ENCODE measurements at regions not wholly inside any gene's neighbourhood (a gene's known extent, or its start where the extent isn't known, plus 50 kb on each side); places are given as distances from the start of the nearest gene placed in this dataset.

- BruUV-seq (replicated peaks), result no TSS peak
- ATAC-seq (no peak), DNase-seq (ENCODE audit: low spot score) (no peak), FAIRE-seq (no peak)
- POLR2A ChIA-PET, result no interaction called here
- in situ Hi-C loops (cut with HindIII; ENCODE audit: extremely low pct_ligation_motif_present, low pct_unique_long_range_greater_than_20kb) (no loop called here), intact Hi-C loops (cut with micrococcal nuclease; ENCODE audit: unreplicated experiment) (no loop called here)
- Histone ChIP-seq H3K27ac (ENCODE audit: extremely low read length, insufficient read depth, low read length) (no peak overlapping the region), H3K9ac (ENCODE audit: insufficient read depth, low read depth, low read length) (no peak overlapping the region), H3K79me2 (ENCODE audit: insufficient read depth, low read length) (no peaks in the 10 kb centered on the region), H3K36me3 (replicated peaks in 1 of 2; ENCODE audit: control insufficient read depth in 1 of 2, insufficient read depth in 2 of 2, low read length in 2 of 2) (no peaks in the 10 kb centered on the region), H3K4me2 (ENCODE audit: low read depth, low read length) (no peak overlapping the region), H2AFZ (ENCODE audit: low read length) (no peak overlapping the region), H3K9me3 (ENCODE audit: low read length) (no peaks in the 10 kb centered on the region), H3K4me1 (ENCODE audit: insufficient read depth, low read length) (no peaks in the 10 kb centered on the region), H4K20me1 (ENCODE audit: insufficient read depth, low read length) (no peaks in the 10 kb centered on the region), H3K27me3 (ENCODE audit: control insufficient read depth in 1 of 2, insufficient read depth in 2 of 2, low read length in 2 of 2) (no peaks in the 10 kb centered on the region), H3K4me3 (replicated peaks in 1 of 3; ENCODE audit: insufficient read depth in 1 of 3, low read depth in 2 of 3, low read length in 3 of 3) (no peak overlapping the region)
- TF ChIP-seq, protein P1, sequence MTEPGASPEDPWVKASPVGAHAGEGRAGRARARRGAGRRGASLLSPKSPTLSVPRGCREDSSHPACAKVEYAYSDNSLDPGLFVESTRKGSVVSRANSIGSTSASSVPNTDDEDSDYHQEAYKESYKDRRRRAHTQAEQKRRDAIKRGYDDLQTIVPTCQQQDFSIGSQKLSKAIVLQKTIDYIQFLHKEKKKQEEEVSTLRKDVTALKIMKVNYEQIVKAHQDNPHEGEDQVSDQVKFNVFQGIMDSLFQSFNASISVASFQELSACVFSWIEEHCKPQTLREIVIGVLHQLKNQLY (CRISPR knock-in tag; IDR thresholded peaks at IDR 0.05), result no peak
- TF ChIP-seq DNMT3B (CRISPR knock-in tag; conservative IDR thresholded peaks at IDR 0.05) (no peak), CHD4 (IDR thresholded peaks at IDR 0.05; ENCODE audit: borderline replicate concordance, low read length) (no peak), ZNF275 (CRISPR knock-in tag; IDR thresholded peaks at IDR 0.05; ENCODE audit: borderline replicate concordance) (no peak), HOXA5 (CRISPR knock-in tag; IDR thresholded peaks at IDR 0.05) (no peak), ZNF160 (CRISPR knock-in tag; IDR thresholded peaks at IDR 0.05) (no peak)
- WGBS (ENCODE audit: low lambda C conversion rate), result 10% methylated on average over 4 of the region's 4 CpGs
- CTCF ChIA-PET (ENCODE audit: low intra/inter-chr PET ratio, low total read pairs), result no interaction called here
Observed at GRCh38 chr16:65698791-65699321, 577.0 kb upstream of the CDH11 start.

GRCh38 chr16:65697521-65697920, 575.7 kb upstream of the CDH11 start:
- Histone ChIP-seq H3K4me3 (replicated peaks in 1 of 3; ENCODE audit: insufficient read depth in 1 of 3, low read depth in 2 of 3, low read length in 3 of 3) (no peak overlapping the region), H3K79me2 (ENCODE audit: insufficient read depth, low read length) (no peaks in the 10 kb centered on the region), H3K36me3 (replicated peaks in 1 of 2; ENCODE audit: control insufficient read depth in 1 of 2, insufficient read depth in 2 of 2, low read length in 2 of 2) (no peaks in the 10 kb centered on the region), H3K27me3 (ENCODE audit: control insufficient read depth in 1 of 2, insufficient read depth in 2 of 2, low read length in 2 of 2) (no peaks in the 10 kb centered on the region), H3K9me3 (ENCODE audit: low read length) (no peaks in the 10 kb centered on the region), H3K4me2 (ENCODE audit: low read depth, low read length) (no peak overlapping the region), H3K27ac (ENCODE audit: extremely low read length, insufficient read depth, low read length) (no peak overlapping the region), H4K20me1 (ENCODE audit: insufficient read depth, low read length) (no peaks in the 10 kb centered on the region), H3K9ac (ENCODE audit: insufficient read depth, low read depth, low read length) (no peak overlapping the region), H2AFZ (ENCODE audit: low read length) (no peak overlapping the region), H3K4me1 (ENCODE audit: insufficient read depth, low read length) (no peaks in the 10 kb centered on the region)
- BruUV-seq (replicated peaks), result no TSS peak
- in situ Hi-C loops (cut with HindIII; ENCODE audit: extremely low pct_ligation_motif_present, low pct_unique_long_range_greater_than_20kb), result no loop called here
- FAIRE-seq (no peak), ATAC-seq (no peak), DNase-seq (ENCODE audit: low spot score) (no peak)
- intact Hi-C loops (cut with micrococcal nuclease; ENCODE audit: unreplicated experiment), result no loop called here
- POLR2A ChIA-PET, result no interaction called here
- WGBS (ENCODE audit: low lambda C conversion rate), result 27% methylated on average over 4 of the region's 5 CpGs
- CTCF ChIA-PET (ENCODE audit: low intra/inter-chr PET ratio, low total read pairs), result no interaction called here
- TF ChIP-seq SPEN (CRISPR knock-in tag; IDR thresholded peaks at IDR 0.05; ENCODE audit: low read depth) (no peak), ZNF24 (IDR thresholded peaks at IDR 0.05) (no peak), ZFP37 (CRISPR knock-in tag; IDR thresholded peaks at IDR 0.05; ENCODE audit: borderline replicate concordance) (no peak), HCFC1 (IDR thresholded peaks at IDR 0.05; ENCODE audit: low read depth, low read length) (no peak), THAP8 (CRISPR knock-in tag; IDR thresholded peaks at IDR 0.05; ENCODE audit: borderline replicate concordance) (no peak), TBL1XR1 (IDR thresholded peaks at IDR 0.05; ENCODE audit: borderline replicate concordance, low read length, partially characterized antibody) (no peak)
- TF ChIP-seq, protein P2, sequence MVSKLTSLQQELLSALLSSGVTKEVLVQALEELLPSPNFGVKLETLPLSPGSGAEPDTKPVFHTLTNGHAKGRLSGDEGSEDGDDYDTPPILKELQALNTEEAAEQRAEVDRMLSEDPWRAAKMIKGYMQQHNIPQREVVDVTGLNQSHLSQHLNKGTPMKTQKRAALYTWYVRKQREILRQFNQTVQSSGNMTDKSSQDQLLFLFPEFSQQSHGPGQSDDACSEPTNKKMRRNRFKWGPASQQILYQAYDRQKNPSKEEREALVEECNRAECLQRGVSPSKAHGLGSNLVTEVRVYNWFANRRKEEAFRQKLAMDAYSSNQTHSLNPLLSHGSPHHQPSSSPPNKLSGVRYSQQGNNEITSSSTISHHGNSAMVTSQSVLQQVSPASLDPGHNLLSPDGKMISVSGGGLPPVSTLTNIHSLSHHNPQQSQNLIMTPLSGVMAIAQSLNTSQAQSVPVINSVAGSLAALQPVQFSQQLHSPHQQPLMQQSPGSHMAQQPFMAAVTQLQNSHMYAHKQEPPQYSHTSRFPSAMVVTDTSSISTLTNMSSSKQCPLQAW (CRISPR knock-in tag; IDR thresholded peaks at IDR 0.05), result no peak
- TF ChIP-seq, protein P3, sequence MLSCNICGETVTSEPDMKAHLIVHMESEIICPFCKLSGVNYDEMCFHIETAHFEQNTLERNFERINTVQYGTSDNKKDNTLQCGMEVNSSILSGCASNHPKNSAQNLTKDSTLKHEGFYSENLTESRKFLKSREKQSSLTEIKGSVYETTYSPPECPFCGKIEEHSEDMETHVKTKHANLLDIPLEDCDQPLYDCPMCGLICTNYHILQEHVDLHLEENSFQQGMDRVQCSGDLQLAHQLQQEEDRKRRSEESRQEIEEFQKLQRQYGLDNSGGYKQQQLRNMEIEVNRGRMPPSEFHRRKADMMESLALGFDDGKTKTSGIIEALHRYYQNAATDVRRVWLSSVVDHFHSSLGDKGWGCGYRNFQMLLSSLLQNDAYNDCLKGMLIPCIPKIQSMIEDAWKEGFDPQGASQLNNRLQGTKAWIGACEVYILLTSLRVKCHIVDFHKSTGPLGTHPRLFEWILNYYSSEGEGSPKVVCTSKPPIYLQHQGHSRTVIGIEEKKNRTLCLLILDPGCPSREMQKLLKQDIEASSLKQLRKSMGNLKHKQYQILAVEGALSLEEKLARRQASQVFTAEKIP (CRISPR knock-in tag; IDR thresholded peaks at IDR 0.05; ENCODE audit: borderline replicate concordance), result no peak
